NB4 (cell line): ENCODE measurements at regions not wholly inside any gene's neighbourhood (a gene's known extent, or its start where the extent isn't known, plus 50 kb on each side); places are given as distances from the start of the nearest gene placed in this dataset.

ENCODE experiments used
- POLR2A ChIP-seq: IDR thresholded peaks from 2 replicates; pipeline ENCODE4 v1.6.1; 2011; ENCODE audit warnings: mild to moderate bottlenecking; ENCODE audit not compliant: insufficient read length; ENCODE audit errors: extremely low read depth
- TF ChIP-seq, protein P1 (sequence below): IDR thresholded peaks from one replicate; pipeline ENCODE4 v1.5.1; 2012; ENCODE audit warnings: low read depth, low read length
- TF ChIP-seq, protein P2 (sequence below): IDR thresholded peaks from 2 replicates; pipeline ENCODE4 v1.6.1; 2011; ENCODE audit warnings: low read depth, low read length

DNA sequence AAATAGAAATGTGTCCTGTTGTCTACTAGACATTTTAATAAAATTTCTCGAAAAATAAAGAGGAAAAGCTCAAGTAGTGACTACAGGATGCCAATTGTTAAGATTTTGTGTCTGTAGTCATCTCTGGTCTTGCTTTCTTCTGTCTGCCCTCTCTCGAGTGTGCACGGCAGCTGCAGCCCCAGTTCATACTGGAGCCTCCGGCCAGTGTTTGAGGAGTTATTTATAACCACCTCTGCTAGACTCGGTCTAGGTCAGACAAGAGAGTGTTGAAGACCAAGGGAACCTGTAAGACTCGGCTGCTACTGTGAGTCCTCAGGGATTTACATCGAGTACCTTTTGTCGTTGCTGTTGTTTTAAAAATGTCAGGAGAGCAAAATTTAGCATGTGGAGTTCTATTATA, 810.1 kb upstream of the POU3F3 start:
- TF ChIP-seq, protein P1, sequence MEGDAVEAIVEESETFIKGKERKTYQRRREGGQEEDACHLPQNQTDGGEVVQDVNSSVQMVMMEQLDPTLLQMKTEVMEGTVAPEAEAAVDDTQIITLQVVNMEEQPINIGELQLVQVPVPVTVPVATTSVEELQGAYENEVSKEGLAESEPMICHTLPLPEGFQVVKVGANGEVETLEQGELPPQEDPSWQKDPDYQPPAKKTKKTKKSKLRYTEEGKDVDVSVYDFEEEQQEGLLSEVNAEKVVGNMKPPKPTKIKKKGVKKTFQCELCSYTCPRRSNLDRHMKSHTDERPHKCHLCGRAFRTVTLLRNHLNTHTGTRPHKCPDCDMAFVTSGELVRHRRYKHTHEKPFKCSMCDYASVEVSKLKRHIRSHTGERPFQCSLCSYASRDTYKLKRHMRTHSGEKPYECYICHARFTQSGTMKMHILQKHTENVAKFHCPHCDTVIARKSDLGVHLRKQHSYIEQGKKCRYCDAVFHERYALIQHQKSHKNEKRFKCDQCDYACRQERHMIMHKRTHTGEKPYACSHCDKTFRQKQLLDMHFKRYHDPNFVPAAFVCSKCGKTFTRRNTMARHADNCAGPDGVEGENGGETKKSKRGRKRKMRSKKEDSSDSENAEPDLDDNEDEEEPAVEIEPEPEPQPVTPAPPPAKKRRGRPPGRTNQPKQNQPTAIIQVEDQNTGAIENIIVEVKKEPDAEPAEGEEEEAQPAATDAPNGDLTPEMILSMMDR: no peak
- no peak for TF ChIP-seq POLR2A
- TF ChIP-seq, protein P2, sequence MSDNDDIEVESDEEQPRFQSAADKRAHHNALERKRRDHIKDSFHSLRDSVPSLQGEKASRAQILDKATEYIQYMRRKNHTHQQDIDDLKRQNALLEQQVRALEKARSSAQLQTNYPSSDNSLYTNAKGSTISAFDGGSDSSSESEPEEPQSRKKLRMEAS: no peak
